ENCODE measurements at regions not wholly inside any gene's neighbourhood (a gene's known extent, or its start where the extent isn't known, plus 50 kb on each side); places are given as distances from the start of the nearest gene placed in this dataset.

GRCh38 chr12:60265741-60266140, 669.9 kb downstream of the SLC16A7 start:
- peak overlapping the region; percentile 35 for H3K27ac Mint-ChIP-seq (ENCODE audit: unreplicated experiment)
- no peaks in the 10 kb centered on the region for H3K36me3 Mint-ChIP-seq (ENCODE audit: insufficient read depth, unreplicated experiment)

GRCh38 chr12:60266381-60266852, 670.6 kb downstream of the SLC16A7 start:
- Mint-ChIP-seq H3K9me3 (ENCODE audit: low read depth, unreplicated experiment) (no peaks in the 10 kb centered on the region), H3K27me3 (ENCODE audit: unreplicated experiment) (no peaks in the 10 kb centered on the region), H3K4me1 (ENCODE audit: low read depth, unreplicated experiment) (peaks cover 39% of the 10 kb centered on the region), H3K36me3 (ENCODE audit: insufficient read depth, unreplicated experiment) (no peaks in the 10 kb centered on the region), H3K27ac (ENCODE audit: unreplicated experiment) (peak overlapping the region; percentile 35), H3K4me3 (ENCODE audit: low read depth, unreplicated experiment) (no peak overlapping the region)
- peak; percentile 27 for DNase-seq
- CTCF ChIA-PET = interaction anchor here (1.1 to 2.0 kb wide), 5 partner anchors 8 to 184 kb away, joined by 3 to 6 read pairs (median 3); no protein-coding TSS in a partner anchor
- intact Hi-C loops (cut with micrococcal nuclease; ENCODE audit: unreplicated experiment) = no loop called here
- TF ChIP-seq CTCF (IDR thresholded peaks at IDR 0.05; ENCODE audit: unreplicated experiment) = no peak
- BruUV-seq (replicated peaks) = no TSS peak

More at GRCh38 chr12:60265741-60266140, 669.9 kb downstream of the SLC16A7 start:
- CTCF ChIA-PET = interaction anchor here (1.0 to 2.0 kb wide), 4 partner anchors 9 to 184 kb away, joined by 3 to 6 read pairs (median 4); no protein-coding TSS in a partner anchor
- no peaks in the 10 kb centered on the region for H3K9me3 Mint-ChIP-seq (ENCODE audit: low read depth, unreplicated experiment)
- no peak for DNase-seq
- no peak overlapping the region for H3K4me3 Mint-ChIP-seq (ENCODE audit: low read depth, unreplicated experiment)
- intact Hi-C loops (cut with micrococcal nuclease; ENCODE audit: unreplicated experiment) = no loop called here
- no peak for TF ChIP-seq CTCF (IDR thresholded peaks at IDR 0.05; ENCODE audit: unreplicated experiment)
- H3K27me3 Mint-ChIP-seq (ENCODE audit: unreplicated experiment) = no peaks in the 10 kb centered on the region
- H3K4me1 Mint-ChIP-seq (ENCODE audit: low read depth, unreplicated experiment) = peaks cover 39% of the 10 kb centered on the region
- BruUV-seq (replicated peaks) = no TSS peak

GRCh38 chr12:60269611-60270269, 673.9 kb downstream of the SLC16A7 start:
- H3K4me1 Mint-ChIP-seq (ENCODE audit: low read depth, unreplicated experiment) = peaks cover 20% of the 10 kb centered on the region
- CTCF ChIA-PET = interaction anchor here (0.6 kb wide), 1 partner anchor 475 kb away, joined by 3 read pairs; no protein-coding TSS in a partner anchor
- no peak for TF ChIP-seq CTCF (IDR thresholded peaks at IDR 0.05; ENCODE audit: unreplicated experiment)
- H3K4me3 Mint-ChIP-seq (ENCODE audit: low read depth, unreplicated experiment) = no peak overlapping the region
- DNase-seq = no peak
- H3K36me3 Mint-ChIP-seq (ENCODE audit: insufficient read depth, unreplicated experiment) = no peaks in the 10 kb centered on the region
- intact Hi-C loops (cut with micrococcal nuclease; ENCODE audit: unreplicated experiment) = no loop called here
- no TSS peak for BruUV-seq (replicated peaks)
- no peaks in the 10 kb centered on the region for H3K9me3 Mint-ChIP-seq (ENCODE audit: low read depth, unreplicated experiment)
- H3K27me3 Mint-ChIP-seq (ENCODE audit: unreplicated experiment) = no peaks in the 10 kb centered on the region
- H3K27ac Mint-ChIP-seq (ENCODE audit: unreplicated experiment) = no peak overlapping the region

GRCh38 chr12:60271816-60272215, 676.0 kb downstream of the SLC16A7 start:
- BruUV-seq (replicated peaks) = no TSS peak
- Mint-ChIP-seq H3K27ac (ENCODE audit: unreplicated experiment) (no peak overlapping the region), H3K4me3 (ENCODE audit: low read depth, unreplicated experiment) (no peak overlapping the region), H3K36me3 (ENCODE audit: insufficient read depth, unreplicated experiment) (no peaks in the 10 kb centered on the region), H3K4me1 (ENCODE audit: low read depth, unreplicated experiment) (peaks cover 9% of the 10 kb centered on the region), H3K9me3 (ENCODE audit: low read depth, unreplicated experiment) (no peaks in the 10 kb centered on the region), H3K27me3 (ENCODE audit: unreplicated experiment) (no peaks in the 10 kb centered on the region)
- no peak for TF ChIP-seq CTCF (IDR thresholded peaks at IDR 0.05; ENCODE audit: unreplicated experiment)
- CTCF ChIA-PET = no interaction called here
- intact Hi-C loops (cut with micrococcal nuclease; ENCODE audit: unreplicated experiment) = no loop called here
- no peak for DNase-seq

Data from Calu3 (cell line).